NCI-H2029 treated with DMSO at 0.1 percent for 48 hours (cell line): ENCODE measurements at regions not wholly inside any gene's neighbourhood (a gene's known extent, or its start where the extent isn't known, plus 50 kb on each side); places are given as distances from the start of the nearest gene placed in this dataset.
"Not testable (repeated sequence)": the region's sequence is repeated elsewhere in the genome, so short reads cannot be mapped to it uniquely, and the experiment has no call there.

ENCODE experiments used
- DNase-seq: peaks from one replicate; lab custom pipeline; 2025; lab: John Stamatoyannopoulos, UW

DNA sequence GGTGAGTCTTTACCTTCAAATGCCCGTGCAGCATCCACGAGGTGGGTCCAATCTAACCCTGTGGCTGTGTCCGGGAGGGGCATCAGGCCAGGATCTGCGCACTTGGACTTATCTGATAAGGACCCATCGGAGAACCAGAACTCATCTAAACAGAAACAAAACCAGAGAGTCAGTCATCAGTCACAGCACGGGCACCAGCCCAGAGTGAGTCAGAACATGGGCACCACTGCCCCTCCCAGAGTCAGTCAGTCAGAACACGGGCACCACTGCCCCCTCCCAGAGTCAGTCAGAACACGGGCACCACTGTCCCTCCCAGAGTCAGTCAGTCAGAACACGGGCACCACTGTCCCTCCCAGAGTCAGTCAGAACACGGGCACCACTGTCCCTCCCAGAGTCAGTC, 214.5 kb downstream of the SIPA1L2 start:
- DNase-seq, result not testable (repeated sequence)

DNA sequence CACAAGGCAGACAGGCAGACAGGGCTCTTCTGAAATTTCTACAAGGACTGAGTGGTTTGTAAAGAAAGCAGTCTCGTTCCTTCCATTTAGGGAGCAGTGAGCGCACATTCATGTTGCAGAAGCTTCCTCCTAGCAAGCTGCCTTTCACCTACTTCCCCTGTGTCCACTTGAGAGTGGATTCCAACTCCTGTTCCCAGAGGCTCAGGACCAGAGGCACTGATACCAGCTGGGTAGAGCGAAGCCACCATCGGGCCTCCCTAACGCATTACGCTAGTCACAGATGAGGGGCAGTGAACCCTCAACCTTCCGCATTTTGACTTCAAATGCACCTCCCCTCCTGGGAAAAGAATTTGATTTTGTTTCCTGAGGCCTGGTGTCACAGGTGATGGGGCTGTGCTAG, 215.8 kb downstream of the SIPA1L2 start:
- no peak for DNase-seq

DNA sequence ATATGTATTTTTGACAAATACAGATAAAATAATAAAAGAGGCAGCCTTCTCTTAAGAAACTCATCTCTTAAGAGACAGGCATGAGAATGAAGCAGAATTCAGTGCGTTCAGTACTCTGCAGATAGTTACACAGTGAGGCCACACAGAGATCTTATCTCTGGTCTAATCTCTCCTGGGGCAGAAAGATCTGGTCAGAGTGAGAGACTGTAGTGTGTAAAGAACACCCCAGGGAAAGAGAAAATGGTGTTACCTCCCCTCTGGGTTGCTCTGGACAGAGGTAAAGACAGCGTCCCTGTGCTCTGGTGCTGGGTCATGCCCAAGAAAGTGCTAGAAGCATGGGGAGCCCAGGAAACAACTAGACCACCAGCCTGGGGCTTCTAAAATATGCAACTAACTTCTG, 216.3 kb downstream of the SIPA1L2 start:
- no peak for DNase-seq

DNA sequence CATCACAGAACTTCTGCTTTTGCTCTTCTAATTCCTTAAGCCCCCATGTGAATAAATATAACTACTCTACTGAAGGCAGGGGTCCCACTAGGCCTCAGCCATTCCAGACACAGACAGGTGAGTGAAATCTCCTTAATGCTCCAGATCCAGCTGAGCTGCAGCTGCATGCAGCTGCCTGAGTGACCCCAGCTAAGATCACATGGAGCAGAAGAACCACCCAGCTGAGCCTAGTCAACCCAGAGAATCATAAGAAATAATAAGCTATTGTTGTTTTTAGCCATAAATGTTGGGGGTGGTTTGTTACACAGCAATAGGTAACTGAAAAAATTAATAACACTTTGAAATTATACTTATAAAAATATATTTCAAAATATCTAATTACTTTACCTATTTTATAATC, 220.3 kb downstream of the SIPA1L2 start:
- DNase-seq, result no peak

DNA sequence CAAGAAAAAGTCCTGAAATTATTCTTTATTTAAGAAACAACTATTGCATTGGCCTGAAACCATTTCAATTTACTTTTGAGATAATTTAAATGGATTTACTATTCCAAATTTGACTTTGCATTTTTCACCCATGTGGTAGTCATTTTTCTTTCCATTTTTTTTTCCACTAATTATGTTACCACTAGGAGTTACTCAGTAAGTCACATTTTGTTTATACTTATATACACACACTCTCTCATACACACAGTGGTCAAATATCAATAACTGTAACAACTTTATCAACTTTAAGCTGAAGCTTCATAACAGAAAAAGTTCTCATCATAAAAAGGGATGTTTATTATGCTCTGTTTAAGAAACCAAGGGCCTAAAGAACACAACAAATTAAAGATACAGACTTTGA, 222.8 kb downstream of the SIPA1L2 start:
- DNase-seq, result no peak

- DNase-seq, result no peak
Measured at GRCh38 chr1:232405781-232406180, 224.2 kb downstream of the SIPA1L2 start.

GRCh38 chr1:232404981-232405731, 224.8 kb downstream of the SIPA1L2 start:
- peak; percentile 59 for DNase-seq

- DNase-seq, result no peak
Measured at GRCh38 chr1:232404227-232404626, 225.7 kb downstream of the SIPA1L2 start.

GRCh38 chr1:232403017-232403714, 226.8 kb downstream of the SIPA1L2 start:
- no peak for DNase-seq

DNA sequence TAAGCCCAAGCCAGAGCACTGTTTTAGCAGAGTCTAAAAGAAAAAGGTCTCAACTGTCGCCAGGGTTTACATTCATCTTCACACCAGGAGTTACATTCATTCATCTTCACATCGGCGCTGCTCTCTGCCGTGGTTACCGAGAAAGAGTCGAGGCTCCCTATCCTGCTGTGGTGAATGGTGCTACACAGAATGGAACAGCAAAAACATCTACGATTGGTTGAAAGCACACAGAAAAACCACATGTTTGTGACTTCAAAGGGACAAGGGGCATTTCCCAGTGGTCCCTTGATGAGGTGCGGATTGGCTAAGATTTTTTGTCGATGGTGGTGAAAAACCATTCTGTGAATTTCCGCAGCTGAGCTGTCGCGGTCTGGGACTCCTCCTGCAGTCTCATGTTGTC, 231.1 kb downstream of the SIPA1L2 start:
- DNase-seq, result no peak

DNA sequence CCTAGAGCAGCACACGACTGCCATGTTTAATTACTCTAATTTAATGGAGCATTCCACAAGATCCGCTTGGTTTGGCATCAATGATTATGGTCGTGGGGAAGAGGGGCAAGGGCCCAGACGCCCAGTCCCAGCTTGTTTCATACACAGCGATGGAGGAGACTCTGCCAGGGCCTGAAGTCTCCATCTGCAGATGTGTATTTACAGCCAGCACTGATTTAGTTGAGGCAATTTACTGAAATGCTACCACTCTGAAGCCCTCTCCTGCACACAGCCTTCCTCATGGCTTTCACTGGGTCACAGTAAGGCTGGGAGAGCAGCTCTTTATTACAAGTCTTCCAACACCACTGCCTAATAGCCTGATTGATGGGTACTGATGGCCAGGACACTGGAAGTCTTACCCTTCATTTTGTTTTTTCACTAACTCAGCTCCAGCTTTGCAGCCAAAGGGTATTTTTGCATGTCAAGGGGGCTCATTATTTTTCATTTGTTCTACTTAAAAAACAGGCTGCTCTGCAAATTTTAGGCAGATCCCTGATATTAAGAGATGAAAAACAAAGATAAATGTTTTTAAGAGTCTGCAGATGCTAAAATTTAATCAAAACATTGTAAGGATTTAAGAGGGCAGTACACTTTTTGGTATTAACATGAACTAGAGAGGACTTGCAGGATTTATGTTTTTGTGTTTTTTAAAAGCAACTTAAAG, 236.3 kb downstream of the SIPA1L2 start:
- no peak for DNase-seq

DNA sequence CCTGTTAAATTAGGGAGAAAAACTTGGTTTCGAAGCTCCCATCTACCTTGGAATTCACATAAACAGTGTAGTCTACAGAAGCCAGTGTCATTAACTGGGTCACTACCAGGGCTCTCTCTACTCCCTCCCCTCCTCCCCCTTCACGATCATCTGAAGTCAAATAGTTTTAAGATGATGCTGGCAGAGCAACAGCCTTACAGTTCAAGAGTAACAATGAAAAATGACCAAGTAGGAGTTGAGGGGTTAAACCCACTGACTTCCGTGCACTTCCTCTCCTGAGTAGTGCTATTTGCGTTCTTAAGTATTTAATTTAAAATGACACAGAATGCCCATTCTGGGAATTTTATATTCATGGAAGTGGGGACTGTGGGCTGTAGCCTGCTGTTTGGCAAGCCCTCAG, 236.9 kb downstream of the SIPA1L2 start:
- no peak for DNase-seq

DNA sequence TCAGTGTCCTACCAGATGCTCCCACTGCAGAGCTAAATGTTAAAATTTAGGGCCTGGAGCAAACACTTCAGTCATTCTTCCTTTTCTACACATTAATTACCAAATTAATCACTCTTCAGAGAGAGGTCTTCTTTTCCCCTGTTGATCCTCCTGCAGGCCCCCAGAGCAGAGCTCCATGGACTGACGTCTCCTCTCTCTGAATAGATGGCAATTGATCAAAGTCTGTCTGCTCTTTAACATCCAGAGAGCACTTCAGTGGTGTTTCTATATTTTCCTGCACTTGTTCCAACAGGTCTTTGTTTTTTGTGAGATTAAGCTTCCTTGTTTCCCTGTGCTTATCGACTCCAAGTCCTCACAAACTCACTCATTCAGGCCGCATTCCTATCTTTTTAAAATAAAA, 239.3 kb downstream of the SIPA1L2 start:
- DNase-seq, result no peak

DNA sequence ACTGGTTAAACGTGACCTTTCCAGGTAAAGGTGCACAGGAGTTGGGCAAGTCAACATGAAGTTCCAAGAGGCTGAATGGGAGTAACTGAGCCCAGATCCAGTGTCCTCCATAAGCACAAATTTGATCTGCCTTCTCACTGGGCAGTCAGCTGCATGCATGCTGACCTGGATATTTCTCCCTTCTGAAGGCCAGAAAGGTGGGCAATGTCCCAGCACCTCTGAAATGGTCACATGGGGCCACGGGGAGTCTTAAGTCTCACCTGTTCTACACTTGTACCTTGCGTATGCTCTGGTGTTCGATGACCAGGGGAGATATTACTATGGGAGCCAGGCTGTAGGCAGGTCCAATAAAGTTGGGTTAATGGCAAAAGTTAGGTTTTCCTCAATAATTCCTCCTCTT, 240.2 kb downstream of the SIPA1L2 start:
- DNase-seq, result no peak

DNA sequence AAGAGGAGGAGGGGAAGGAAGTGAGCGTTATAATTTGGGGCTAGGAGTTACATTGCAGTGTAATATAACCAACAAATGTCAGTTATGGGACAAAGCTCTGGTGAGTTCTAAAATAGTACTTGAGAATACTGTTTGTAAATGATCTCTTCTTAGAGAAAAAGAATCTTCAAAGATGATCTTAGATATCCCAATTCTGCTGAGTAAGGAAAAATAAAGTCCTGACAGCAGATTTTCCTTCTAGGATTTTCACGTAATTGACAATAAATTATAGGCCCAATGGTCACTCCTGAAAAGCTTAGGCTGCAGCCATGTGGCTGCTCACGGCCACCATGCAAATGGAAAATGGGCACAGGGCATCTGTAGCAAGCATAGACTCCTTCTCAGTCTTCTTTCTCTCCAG, 241.6 kb downstream of the SIPA1L2 start:
- DNase-seq, result no peak

DNA sequence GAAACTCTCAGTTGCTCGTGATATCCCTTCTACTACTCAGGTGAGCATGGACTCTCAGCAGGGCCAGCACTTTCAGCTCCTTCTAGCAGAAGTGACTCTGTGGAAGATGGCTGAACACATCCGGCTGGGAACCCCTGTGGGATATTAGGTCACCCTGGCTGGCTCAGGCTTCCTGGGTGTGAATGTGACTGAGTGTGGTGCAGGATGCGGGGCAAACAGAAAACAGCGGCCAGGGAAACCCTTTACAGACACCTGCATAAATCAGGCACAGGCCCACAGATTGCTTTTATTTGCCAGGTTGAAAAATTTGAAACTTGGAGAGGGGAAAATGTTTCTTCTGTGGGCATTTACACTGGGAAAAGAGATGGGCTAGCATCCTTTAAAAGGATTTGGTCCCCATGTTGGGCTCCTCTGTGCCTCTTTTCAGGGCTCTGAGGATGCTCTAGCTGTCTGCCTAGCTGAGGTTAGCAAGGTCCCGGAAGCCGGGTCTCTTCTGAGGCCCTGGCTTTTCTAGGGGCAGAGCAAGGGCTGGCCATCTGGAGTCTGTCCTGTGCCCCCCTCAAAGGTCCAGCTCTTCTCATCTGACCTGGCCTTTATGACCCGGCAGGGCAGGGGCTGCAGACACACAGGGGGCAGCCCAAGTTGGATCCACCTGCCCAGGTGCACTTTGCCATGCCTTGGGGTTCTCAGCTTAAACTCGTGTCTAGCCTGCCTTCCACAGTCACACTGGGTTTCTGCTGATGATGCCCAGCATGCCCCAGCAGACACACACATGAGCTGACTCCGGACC, 243.0 kb downstream of the SIPA1L2 start:
- no peak for DNase-seq

- no peak for DNase-seq
Measured at GRCh38 chr1:232386294-232386693, 243.6 kb downstream of the SIPA1L2 start.

DNA sequence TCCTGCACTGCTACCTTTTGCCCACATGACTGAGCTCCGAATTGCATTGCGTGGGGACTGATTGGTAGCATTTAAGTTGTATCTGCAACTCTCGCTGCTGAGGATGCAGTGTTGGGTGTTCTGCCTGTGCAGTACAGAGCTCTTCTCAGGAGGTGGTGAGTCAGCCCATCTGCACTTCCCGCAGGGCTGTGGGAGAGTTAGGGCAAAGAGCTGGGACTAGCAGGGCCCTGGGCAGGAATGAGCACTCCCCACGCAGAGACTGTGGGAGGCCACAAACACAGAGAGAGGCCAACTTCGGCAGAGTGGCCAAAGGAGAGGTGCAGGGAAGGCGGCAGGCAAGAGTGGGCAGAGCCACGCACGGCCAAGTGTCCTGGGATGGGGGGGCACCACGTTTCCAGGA, 244.7 kb downstream of the SIPA1L2 start:
- no peak for DNase-seq

DNA sequence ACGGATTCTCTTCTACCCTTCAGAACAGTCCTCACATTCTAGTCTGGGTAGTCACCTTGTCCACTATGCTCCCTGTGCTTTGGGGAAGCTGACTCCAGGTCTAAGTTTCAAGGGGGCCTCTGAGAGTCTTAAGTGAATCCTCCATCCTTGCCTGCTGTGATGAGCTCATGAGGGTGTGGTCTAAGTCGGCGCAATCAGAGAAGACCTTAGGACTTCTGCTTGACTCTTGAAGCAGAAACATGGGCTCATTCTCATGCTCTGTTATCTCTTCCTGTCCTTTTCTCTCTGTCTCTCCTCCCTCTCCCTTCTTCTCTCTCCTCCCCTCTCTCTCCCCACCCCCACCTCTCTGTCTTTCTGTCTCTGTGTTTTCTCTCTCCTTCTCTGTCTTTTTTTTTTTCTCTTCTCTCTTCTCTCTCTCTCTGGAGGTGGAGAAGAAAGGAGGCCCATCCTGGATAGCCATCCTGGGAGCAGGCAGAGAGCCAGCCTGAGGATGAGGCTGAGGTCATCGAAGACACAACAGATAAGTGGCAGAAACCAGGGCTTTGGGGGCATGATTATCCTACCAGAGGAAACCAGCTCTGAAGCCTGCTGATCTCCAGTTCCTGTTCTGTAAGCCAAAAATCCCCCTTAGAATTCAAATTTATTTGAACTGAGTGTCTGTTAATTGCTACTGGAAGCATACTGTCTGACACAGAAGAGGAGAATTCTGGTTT, 245.6 kb downstream of the SIPA1L2 start:
- DNase-seq, result peak; percentile 11

- DNase-seq, result no peak
Measured at GRCh38 chr1:232383455-232384123, 246.3 kb downstream of the SIPA1L2 start.

DNA sequence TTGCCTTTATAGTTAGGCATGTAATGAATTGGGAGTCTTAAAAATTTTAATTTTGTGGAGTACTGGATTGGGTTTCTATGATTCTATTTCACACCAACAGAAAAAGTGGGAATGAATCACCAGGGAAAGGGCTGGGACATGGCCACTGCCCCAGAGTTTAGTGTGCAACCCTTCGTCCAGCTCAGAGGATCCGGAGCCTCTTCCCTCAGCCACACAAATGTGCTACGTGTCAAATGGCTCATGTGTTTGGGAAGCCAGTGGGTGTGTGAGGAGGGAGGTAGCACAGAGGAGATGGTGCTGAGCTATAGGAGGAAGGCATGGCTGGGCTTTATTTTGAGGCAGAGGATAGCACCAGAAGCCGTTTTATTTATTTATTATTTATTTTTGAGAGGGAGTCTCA, 247.3 kb downstream of the SIPA1L2 start:
- DNase-seq, result no peak
